ENCODE measurements at regions not wholly inside any gene's neighbourhood (a gene's known extent, or its start where the extent isn't known, plus 50 kb on each side); places are given as distances from the start of the nearest gene placed in this dataset.

GRCh38 chr12:13875744-13876143 is 105.7 kb downstream of the GRIN2B start:
- TF ChIP-seq CTCF (IDR thresholded peaks at IDR 0.05) (no peak), POLR2A (IDR thresholded peaks at IDR 0.05) (no peak)
